HG02885 (cell line): ENCODE measurements at regions not wholly inside any gene's neighbourhood (a gene's known extent, or its start where the extent isn't known, plus 50 kb on each side); places are given as distances from the start of the nearest gene placed in this dataset.

Source experiments
- ATAC-seq: cut with Tn5 transposase; IDR thresholded peaks from one replicate; pipeline ENCODE4 v1.9.1; 2021; ENCODE audit warnings: mild to moderate bottlenecking; ENCODE audit not compliant: unreplicated experiment, poor library complexity

DNA sequence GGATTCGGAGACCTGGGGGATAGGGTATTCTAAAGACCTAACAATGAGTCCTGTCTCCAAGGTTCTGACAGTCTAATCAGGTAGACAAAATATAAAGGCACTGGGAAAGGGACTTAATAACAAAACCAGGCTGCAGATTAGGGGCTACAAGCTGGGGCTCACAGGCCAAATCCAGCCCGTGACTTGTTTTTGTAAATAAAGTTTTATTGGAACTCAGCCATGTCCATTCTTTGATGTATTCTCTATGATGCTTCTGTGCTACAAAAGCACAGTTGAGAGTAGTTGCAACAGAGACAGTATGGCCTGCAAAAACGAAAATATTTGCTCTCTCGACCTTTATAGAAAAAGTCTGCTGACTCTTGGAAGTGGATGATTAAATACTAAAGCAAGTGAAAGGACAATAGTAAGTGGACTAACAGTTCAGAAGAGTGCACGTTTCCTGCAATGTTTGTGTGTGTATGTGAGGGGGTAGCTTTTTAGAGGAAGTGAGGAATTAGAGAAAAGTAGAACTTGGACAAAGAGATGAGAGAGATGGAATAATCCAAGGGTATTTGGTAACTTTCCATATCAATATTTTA is 115.4 kb upstream of the ZFHX3 start:
- ATAC-seq: no peak

DNA sequence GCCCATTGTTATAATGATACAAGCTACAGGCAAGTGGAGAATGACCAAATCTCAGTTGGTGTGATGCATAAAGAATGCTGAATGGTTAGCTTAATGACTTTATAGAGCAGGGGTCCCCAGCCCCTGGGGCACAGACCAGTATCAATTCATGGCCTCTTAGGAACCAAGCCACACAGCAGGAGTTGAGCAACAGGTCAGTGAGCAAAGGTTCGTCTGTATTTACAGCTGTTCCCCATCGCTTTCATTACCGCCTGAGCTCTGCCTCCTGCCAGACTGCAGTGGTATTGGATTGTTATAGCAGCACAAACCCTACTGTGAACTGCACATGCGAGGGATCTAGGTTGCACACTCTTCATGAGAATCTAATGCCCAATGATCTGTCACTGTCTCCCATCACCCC is 114.0 kb upstream of the ZFHX3 start:
- ATAC-seq: no peak

DNA sequence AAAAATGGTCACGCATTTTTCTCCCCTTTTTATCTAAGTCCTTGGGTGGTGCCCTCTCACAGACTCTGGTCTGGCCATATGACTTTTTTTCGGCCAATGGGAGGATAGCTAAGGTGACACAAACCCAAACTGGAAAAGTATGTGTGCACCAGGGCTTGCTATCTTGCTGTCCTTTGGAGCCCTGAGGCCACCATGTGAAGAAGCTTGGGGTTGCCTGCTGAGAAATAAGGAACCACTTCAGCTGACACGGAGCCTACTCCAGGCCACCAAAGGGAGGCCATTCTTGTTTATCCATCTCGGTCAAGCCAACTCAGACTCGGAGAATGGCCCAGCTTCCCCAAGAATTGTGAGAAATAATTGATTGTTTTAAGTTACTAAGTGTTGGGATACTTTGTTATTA is 111.4 kb upstream of the ZFHX3 start:
- no peak for ATAC-seq

DNA sequence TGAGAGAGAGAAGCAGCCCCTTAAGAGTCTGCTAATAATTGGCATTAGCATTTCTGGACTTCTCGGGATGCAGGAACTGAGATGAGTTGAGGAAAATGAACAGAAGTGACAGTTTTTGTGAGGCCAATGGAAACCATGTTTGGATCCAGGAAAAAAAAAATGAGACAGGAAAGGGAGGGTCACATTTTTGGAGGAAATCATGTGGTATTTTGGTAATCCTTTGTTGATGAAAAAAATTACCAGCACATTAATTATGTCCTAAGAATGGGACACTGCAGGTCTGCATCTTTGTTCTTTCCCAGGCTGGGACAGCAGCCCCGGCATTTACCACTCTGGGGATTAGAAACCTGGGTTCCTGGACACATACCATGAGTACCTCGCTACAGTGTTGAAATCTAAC is 109.9 kb upstream of the ZFHX3 start:
- ATAC-seq: no peak

DNA sequence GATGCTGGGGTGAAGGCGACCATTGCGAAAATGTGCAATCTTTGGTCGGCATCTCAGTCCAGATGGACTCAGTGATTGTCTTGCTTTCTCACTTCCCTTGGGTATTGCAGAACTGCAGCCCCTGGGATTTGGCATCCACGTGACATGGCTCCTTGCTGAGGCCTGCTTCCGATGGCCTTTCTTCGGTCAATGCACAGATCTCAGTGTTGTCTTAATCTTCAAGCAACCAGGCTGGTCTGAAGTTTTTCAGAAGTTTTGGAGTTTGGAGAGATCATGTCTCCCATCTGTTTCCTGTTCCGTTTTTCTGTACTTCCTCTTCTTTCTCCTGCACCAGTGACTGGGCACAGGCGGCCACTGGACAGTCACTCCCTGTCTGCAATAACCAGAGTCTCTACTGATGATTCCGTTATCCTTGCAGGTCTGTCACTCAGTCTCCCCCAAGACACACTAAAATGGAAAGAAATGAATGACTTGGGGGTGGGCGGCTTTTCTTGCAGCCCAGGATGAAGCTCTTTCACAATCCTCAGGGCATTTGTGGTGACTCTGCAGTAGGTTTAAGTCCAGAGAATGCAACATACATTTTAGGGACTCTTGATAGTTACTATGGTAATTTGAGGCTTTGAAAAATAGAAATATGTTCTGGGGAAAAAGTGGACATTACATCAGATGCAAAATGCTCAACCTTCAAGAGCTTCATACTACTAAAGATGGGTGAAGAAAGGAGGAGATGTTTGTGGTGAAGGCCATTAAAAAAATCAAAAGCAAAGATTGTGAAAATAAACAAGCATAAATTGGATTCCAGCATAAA is 106.3 kb upstream of the ZFHX3 start:
- ATAC-seq: no peak

DNA sequence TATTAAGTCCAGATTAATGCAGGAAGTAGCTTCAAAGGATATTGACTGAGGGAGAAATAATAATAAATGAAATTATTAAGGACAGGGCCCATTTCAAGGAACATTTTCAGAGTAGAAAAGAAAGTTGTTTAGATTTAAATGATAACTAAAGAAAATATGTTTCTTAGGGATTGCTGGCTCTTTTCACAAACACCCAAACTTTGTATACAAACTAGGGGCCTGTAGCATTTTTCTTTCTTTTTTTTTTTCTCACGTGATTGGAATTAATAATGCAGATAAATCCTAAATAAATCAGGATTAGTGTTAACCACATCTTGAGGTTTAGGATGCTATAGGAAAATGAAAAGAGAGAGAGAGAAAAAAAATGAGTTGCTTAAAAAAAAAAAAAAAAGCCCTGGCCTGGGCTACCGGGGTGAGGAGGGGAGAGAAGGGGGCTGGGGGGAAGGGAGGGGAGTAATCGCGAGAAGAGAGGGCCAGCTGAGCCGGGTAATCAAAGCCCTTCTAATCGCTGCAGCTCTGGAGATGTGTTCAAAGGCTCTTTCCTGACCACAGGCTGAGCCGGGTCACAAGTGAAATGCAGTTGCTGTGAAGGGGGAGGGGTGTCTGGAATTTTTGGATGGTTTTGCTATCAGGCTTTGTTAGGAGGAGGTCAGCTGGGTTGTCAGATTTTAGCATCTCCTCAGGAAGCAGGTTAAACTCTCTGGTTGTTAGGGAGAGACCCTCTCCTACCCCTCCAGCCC is 104.6 kb upstream of the ZFHX3 start:
- no peak for ATAC-seq

DNA sequence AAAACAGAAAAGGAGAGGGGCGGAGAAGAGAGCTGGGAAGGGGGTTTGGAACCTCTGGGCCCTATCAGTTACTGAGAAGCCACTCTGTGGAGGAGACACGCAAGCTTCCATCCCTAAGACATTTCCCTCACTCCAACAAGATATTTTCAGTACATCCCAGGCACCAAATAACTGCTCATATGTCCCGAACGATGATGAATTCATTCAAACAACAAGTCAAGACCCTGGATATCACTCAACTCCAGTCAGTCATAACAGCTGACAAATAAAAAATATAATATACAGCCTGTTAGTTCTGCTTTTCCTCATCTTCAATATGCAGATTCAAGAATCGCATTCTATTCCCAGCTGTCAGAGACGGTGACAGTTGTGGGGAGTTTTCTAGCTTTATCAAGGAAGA is 104.0 kb upstream of the ZFHX3 start:
- ATAC-seq: no peak

DNA sequence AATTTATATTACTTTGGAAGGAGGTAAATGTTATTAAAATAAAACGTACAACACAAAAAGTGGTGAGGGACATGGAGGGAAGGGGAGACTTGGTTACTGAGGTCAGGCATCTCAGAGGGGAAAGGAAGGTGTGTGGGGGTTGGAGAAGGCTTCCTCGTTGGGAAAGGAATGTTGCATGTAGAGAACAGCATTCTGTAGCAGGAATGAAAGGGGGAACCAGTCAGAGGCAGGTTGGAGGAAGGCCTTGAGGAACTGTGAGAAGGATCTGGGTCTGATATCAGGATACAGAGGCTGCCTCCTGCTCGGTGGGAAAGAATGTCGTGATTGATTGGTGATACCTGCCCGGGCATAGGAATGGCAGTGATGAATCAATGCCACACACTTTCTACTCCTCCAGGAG is 103.3 kb upstream of the ZFHX3 start:
- ATAC-seq: no peak

DNA sequence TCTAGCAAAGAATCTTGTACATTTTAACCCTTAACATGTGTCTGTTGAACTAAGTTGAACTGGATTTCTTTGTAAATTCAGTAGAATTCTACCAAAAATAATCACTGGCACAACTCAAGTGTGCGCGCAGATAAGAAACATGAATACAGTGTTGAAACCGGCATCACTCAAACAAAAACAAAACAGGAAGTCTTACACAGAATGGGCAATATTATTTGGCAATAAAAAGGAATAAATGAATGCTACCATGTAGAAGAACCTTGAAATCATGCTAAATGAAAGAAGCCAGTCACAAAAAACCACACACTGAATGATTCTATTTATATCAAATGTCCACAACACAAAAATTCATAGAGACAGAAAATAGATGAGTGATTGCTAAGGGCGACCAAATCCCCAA is 102.9 kb upstream of the ZFHX3 start:
- ATAC-seq: no peak

DNA sequence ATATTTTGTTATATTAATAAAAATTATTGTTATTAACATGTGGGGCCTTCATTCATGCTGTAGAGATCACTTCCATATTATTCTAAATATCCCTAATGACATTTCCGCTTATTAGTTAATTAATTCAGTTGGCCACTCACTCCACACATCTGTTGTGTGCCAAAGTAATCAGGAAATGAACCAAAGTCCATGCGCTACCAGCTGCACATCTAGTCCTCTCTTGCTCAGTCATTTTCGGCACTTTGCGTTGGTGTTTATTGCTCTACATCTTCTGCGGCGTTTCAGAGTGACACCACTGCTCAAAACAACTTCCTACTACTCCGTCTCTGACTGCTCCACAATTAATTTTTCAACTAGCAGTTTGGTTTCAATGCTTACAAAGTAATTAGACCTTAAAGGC is 101.4 kb upstream of the ZFHX3 start:
- ATAC-seq: no peak

DNA sequence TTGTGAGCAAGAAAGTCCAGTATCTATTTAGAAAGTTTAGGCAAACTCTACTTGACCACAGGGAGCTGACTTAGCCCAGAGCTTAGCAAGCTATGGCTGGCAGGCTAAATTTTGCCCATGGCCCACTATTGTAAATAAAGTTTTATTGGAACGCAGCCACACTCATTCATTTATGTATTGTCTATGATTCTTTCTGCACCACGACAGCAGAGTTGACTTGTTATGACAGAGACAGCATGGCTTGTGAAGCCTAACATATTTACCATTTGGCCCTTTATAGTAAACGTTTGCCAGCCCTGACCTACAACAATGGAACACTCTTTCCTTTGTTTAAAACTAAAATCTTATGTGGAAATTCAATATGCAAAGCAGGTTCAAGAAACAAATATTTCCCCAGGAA is 100.0 kb upstream of the ZFHX3 start:
- ATAC-seq: no peak

DNA sequence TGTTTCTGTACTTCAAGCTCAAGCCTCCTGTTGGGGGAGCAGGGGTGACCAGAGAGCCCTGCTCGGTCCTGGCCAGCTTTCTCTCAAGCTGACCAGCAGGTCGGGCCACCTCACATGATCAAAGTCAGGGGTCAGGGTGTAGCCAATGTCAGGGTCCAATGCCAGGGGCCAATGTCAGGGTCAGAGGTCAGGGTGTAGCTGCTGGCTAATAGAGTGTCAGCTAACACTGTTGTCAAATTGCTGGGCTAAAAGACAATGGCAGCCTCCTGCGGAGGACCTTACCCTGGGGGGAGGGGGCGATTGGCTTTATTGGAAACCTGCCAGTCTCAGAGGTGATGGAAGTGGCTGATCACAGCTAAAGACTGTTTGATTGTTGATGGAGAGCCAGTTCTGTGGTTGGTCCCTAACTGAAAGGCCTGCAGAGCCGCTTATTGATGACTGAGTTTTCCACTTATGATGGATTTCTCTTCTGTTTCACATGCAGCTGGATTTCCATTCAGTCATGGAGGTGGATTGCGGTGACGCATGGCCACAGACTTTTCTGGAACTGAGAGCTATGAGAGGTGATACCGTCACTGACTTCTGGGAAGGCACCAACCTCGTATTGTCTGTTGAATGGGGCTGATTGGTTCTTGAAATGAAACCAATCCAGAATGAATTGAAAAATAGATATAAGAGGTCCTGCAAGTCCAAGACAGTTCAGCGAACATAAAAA is 97.4 kb upstream of the ZFHX3 start:
- ATAC-seq: no peak

DNA sequence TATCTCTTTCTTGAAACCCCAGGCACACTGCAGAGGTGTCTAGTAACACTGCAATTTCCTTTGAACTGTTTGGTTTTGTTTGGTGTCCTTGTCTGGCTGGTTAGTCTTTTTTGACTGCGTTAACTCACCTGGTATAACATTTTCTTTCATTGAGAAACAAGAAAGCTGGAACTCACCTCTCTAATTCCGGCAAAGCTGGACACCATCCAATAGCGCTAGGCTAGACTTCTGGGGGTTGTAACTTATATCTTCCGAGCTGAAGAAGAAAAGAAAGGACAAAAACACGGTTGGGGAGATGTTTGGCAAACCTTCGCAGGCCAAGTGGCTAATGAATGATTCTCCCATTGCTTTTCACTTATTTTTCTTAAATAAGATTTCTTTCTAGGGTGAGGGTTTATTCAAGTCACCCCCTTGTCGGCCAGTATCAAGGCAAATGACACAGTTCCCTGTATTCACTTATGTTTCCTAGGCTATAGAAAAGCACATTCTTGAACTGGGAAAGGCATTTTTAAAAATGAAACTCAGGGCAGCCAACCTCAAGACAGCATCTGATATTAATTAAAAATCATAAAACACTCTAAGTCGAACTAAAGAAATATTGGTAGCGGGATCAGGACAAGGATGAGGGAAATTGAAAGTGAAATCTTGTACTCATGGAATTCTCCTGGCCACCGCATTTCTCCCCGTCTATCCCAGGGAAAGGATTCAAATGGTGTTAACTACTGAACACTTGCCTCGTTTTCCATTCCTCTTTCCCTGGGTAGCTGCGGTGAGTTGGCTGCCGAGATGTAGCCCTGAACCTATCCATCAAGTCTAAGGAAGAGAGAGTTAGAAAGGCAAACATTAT is 95.9 kb upstream of the ZFHX3 start:
- ATAC-seq: no peak

DNA sequence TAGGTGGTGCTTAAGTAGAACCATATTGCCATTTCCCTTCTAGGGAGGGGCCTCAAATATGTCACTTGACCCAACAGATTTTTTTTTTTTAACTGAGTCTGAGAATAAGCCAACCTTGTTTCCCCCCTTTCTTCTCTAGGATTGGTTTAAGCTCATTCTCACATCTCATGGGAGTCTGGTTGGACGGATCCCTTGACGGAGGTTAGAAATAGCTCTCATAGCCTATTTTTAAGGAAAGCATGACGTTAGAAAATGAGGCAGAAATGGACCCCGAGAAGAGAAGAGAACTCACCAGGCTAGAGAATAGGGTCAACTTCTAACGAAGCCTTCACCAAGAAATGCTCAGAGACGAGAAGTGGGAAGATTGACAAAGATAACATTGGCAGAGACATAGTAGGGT is 95.1 kb upstream of the ZFHX3 start:
- ATAC-seq: no peak

DNA sequence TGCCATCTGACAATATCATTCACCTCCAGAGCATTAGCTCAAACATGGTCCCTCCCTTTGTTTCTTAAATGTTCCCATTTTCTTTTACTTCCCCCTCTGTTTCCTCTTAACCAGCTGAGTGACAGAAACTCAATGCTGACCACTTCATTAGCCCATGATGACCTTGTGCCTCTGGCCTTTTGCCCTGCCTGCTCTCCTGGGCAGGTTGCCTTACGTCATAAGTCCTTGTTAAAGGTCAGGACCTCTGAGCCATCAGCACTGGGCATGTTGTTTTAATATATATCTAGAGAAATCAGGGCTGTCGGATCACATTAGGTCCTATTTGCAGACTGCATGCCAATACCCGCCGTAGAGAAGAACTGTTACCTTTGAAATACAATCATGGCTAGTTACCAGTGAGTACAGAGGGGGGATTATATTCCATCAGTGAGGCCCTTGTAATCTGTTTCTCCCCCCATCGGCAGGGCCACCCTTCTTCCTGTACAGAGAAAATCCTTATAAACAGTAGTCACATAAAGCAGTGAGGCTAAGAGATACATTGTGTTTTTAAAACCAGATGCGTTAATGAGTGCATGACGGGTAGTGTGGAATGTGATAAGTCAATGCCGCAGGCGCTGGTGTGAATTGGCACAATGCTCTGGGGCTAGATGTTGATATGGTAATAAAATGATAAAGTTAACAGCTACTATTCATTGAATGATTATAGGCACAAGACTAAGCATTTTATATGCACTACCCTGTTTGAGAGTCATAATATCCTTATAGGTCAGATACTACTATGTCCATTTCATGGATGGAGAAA is 94.3 kb upstream of the ZFHX3 start:
- no peak for ATAC-seq

DNA sequence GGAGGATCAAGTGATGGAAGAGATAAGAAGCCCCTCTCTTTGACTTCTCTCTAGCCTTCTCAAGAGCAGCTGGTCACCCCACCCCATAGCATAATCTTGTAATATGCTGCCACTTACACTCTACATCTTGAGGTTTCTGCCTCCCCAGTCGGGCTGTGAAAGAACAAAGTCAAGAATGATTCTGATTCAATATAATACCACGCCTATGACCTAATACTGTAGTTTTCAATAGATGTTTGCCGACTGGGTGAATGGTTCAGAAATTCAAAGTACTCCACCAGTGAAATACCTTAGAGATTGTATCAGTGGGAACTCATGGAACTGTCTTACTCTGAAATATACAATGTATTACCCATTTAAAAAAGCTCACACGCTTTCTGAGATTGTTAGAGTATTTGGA is 93.0 kb upstream of the ZFHX3 start:
- ATAC-seq: no peak

DNA sequence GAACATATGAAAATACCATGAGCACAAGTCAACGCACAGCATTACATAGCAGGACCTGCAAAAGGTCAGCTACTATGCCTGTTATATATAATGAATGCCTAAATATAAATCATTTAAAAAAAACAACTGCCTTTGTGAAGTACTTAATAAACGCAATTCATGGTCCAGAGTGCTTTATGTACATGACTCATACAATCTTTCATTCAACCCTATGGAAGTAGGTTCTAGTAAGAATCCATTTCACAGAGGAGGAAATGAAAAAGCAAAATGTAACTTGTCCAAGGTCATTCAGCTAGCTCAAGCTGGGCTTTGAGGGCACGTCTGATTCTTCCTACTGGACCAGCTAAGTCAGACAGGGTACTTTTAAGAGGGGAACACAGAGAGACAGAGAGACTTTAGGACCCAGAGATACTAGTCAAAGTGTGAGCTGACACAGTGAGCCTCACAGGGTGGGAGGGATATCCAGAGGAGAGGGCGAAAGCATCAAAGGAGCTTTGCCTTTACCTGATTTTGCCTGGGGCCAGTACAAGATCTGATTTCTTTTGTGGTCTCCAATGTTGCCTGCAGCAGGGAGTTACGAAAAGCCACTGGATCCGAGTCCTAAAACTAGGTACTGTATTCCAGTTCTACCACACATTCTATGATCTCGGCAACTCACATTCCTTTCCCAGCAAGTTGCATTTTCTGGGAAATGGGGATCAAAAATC is 83.4 kb upstream of the ZFHX3 start:
- ATAC-seq: no peak

DNA sequence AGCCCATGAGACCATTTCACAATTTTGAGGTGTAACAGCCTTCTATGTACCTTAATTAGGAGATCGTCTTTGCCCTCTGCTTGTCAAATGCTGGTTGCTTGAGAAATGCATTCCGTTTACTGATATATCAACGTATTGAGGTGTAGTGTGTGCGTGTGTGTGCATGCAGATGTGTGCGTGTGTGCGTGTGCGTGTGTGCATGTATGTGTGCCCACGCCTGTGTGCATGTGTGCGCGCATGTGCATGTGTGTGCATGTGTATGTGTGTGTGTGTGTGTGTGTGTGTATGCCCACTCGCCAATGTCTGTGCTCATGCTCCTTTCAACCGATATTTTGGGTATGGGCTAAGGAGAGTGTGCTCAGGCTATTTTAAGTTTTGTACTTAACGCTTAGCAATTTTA is 81.5 kb upstream of the ZFHX3 start:
- ATAC-seq: no peak

DNA sequence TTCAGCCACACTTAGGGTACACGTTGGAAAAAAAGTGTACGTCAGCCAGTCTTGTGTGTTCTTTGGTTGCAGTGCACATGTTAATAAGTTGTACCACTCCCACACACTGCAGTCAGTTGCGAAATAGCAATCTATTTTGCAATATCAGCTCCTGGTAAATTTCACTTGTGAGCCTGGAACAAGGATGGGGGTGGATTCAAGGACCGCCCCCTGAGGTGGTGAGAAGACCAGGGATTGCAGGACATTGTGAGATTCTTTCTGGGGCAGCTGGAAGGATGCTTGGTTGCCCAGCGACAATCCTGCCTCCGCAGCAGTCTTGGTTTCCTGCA is 78.6 kb upstream of the ZFHX3 start:
- no peak for ATAC-seq
